ENCODE measurements at regions not wholly inside any gene's neighbourhood (a gene's known extent, or its start where the extent isn't known, plus 50 kb on each side); places are given as distances from the start of the nearest gene placed in this dataset.

DNA sequence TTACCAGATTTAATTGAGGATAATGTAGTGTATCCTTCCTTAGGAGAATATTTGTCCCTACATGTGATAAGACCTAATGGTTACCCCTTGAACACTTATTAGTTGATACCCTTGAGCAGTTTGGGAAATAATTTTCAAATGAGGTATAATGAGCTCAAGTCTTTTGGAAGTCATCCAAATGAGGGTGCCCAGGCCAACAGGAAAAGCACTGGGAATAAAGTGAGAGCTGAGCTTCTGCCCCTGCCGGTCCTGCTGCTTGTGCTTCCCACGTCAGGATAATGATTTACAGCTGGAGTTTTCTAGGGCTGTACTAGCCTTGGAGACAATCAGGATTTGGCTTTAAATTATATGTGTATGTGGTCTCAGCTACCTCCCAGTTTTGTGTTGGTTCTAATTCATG is 178.8 kb upstream of the FRMD6 start:
- H3K4me3 ChIP-seq (ENCODE audit: low read depth, low read length): no peak overlapping the region
- TF ChIP-seq, protein P1, sequence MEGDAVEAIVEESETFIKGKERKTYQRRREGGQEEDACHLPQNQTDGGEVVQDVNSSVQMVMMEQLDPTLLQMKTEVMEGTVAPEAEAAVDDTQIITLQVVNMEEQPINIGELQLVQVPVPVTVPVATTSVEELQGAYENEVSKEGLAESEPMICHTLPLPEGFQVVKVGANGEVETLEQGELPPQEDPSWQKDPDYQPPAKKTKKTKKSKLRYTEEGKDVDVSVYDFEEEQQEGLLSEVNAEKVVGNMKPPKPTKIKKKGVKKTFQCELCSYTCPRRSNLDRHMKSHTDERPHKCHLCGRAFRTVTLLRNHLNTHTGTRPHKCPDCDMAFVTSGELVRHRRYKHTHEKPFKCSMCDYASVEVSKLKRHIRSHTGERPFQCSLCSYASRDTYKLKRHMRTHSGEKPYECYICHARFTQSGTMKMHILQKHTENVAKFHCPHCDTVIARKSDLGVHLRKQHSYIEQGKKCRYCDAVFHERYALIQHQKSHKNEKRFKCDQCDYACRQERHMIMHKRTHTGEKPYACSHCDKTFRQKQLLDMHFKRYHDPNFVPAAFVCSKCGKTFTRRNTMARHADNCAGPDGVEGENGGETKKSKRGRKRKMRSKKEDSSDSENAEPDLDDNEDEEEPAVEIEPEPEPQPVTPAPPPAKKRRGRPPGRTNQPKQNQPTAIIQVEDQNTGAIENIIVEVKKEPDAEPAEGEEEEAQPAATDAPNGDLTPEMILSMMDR (IDR thresholded peaks at IDR 0.05; ENCODE audit: borderline replicate concordance, insufficient read depth, low read depth, low read length): no peak

DNA sequence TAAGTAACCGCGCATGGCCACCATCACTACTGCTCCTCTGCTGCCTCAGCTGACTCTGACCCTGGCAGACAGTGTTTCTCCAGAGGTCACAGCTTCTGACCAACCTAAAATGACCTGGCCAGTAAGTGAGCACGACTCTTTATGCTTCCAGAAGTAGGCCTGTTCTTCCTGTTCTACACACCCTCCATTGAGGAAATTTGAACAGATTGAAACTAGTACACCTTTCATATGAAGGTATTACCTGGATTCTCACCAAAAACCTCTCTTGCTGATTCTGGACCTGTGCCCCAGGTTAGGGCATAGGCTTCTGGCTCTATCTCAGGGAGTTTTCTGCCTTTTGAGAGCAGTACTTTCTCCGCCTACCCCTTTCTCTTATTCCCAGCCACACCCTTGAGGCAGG is 178.4 kb upstream of the FRMD6 start:
- TF ChIP-seq, protein P1 (IDR thresholded peaks at IDR 0.05; ENCODE audit: borderline replicate concordance, insufficient read depth, low read depth, low read length): no peak
- H3K4me3 ChIP-seq (ENCODE audit: low read depth, low read length): no peak overlapping the region

DNA sequence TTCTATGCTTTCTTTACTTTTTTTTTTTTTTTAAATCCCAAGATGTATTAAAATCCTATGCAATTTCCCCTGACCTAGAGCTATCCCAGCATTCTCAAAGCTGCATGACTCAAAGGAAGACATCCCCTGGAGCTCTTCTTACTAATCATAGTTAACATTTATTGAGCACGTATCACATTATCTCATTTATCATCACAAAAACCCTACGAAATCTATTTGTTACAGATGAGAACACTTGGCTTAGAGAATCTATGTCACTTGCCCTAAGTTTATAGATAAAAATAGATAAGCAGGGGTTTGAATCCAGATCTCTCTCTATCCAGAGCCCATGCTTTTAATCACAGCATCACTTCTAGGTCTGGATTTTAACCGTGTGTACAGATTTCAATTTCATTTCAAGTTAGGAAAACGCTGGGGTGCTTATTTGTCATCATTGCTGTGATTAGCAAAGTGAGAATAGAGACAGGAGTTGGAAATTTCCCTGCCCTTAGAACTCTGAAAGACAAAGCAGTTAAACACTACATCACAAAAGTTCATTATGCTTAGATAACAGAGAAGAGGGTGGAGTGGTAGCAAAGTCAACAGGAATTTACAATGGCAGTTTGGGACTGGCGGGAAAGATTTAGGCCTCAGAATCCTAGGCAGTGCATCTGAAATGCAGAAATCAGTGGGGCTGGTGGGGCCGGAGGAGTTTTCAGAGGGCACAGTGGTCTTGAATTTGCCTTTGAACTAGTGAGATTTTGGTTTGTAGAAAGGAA is 177.7 kb upstream of the FRMD6 start:
- H3K4me3 ChIP-seq (ENCODE audit: low read depth, low read length): no peak overlapping the region
- TF ChIP-seq, protein P1 (IDR thresholded peaks at IDR 0.05; ENCODE audit: borderline replicate concordance, insufficient read depth, low read depth, low read length): no peak

DNA sequence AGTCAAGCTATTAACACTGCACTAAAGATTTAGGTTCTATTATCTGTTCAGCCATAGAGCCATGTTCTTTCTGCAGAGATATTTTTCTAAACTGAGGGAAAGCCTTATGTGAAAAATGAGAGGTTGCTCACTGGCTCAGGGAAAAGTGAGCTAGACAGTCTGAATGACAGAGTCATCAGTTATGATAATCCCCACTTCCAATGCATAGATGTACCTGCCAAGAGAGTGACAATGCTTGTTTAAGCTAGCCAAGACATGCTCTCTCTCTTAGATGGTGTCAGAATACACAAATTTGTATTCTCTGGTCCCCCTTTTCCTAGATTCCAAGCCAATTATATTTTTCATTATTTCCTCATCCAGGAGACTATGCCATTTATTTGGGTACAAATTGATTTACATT is 176.9 kb upstream of the FRMD6 start:
- TF ChIP-seq, protein P1 (IDR thresholded peaks at IDR 0.05; ENCODE audit: borderline replicate concordance, insufficient read depth, low read depth, low read length): no peak
- H3K4me3 ChIP-seq (ENCODE audit: low read depth, low read length): no peak overlapping the region

DNA sequence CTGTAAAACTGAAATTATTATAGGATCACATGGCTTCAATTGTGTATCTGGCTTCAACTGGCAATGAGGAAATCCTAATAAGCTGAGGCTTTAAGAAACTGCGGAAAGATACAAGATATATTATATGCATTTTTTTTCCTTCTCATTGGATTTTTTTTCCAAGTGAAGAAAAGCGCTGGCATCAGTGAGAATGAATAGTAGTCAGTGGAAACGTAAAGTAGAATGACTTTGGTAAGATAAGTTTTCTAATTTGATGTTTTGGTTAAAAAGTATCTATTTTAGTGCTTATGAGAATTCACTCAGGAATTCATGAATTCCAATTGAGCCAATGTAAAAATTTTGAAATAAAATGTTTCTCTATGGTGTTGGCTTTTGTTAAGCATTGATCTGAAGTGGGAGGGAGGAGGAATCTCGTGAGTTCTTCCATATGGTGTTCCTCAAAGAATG is 173.5 kb upstream of the FRMD6 start:
- no peak overlapping the region for H3K4me3 ChIP-seq (ENCODE audit: low read depth, low read length)

DNA sequence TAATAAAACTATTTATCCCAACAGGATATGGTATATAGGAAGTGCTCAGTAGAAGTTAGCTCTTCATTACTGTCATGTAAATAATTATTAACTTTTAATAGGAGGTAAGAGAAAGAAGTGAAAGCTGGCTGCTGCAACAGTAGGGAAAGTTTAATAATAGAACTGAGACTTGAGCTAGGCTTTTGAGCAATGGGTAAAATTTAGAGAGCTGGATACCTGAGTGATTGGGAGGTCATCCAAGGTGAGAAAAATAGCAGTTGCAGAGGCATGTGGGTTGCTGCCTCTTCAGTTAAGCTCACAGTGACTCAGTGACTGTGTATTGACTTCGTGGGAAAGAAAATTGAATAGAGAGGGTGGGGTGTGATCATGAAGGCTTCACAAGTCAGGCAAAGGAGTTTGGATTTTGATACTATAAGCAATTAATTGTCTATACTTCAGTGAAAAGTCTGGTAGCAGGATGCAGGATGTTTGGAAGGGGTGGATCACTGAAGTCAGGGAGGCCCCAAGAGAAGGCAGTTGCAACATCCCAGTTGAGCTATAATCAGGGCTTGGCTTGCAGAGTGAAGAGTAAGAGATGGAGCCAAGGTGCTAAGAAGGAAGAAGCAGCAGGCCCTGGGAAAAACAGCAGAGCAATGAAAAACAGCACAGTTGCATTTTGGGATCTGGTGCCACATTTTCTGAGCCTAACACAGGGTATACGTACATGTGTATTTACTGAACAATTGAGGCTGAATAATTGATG is 172.0 kb upstream of the FRMD6 start:
- TF ChIP-seq, protein P1 (IDR thresholded peaks at IDR 0.05; ENCODE audit: borderline replicate concordance, insufficient read depth, low read depth, low read length): no peak
- no peak overlapping the region for H3K4me3 ChIP-seq (ENCODE audit: low read depth, low read length)

More for the DNA sequence above, 173.5 kb upstream of the FRMD6 start:
- TF ChIP-seq, protein P1 (IDR thresholded peaks at IDR 0.05; ENCODE audit: borderline replicate concordance, insufficient read depth, low read depth, low read length): no peak

Data from GM12875 (cell line).